Osteoblast (primary cell): ENCODE measurements at regions not wholly inside any gene's neighbourhood (a gene's known extent, or its start where the extent isn't known, plus 50 kb on each side); places are given as distances from the start of the nearest gene placed in this dataset.

Experiments
- DNase-seq: peaks from one replicate; pipeline ENCODE4 v3.0.0; 2011; ENCODE audit warnings: low spot score, mixed read lengths; ENCODE audit not compliant: insufficient read length; ENCODE audit errors: missing footprints
- H2AFZ ChIP-seq: 2 replicates; pipeline ENCODE4 v1.6.0; 2011; ENCODE audit warnings: mild to moderate bottlenecking, low read length
- H3K27ac ChIP-seq: 2 replicates; pipeline ENCODE4 v1.5.1; 2011; ENCODE audit warnings: mild to moderate bottlenecking, low read depth, low read length, moderate library complexity
- H3K27me3 ChIP-seq: 2 replicates; pipeline ENCODE4 v1.6.0; 2012; ENCODE audit warnings: mild to moderate bottlenecking, control low read depth, inconsistent platforms, low read length, moderate library complexity; ENCODE audit not compliant: insufficient read depth
- H3K36me3 ChIP-seq: 2 replicates; pipeline ENCODE4 v1.5.1; 2011; ENCODE audit warnings: mild to moderate bottlenecking, low read length, control low read depth, moderate library complexity; ENCODE audit not compliant: insufficient read depth
- H3K4me1 ChIP-seq: 2 replicates; pipeline ENCODE4 v1.5.1; 2011; ENCODE audit warnings: mild to moderate bottlenecking, low read length, control low read depth, moderate library complexity; ENCODE audit not compliant: insufficient read depth
- H3K4me2 ChIP-seq: 2 replicates; pipeline ENCODE4 v1.6.0; 2011; ENCODE audit warnings: mild to moderate bottlenecking, low read length; ENCODE audit not compliant: insufficient read depth
- H3K4me3 ChIP-seq: fragments of 200-600 bp; sonication (generic); 3 replicates; pipeline ENCODE4 v1.5.1; 2012; ENCODE audit warnings: mild to moderate bottlenecking, low read length, inconsistent platforms; ENCODE audit not compliant: insufficient read depth
- H3K79me2 ChIP-seq: 2 replicates; pipeline ENCODE4 v1.6.0; 2012; ENCODE audit warnings: mild to moderate bottlenecking, low read length, control low read depth, inconsistent platforms; ENCODE audit not compliant: insufficient read depth
- H3K9me3 ChIP-seq: 2 replicates; pipeline ENCODE4 v1.5.1; 2011; ENCODE audit warnings: low read depth, low read length, control low read depth
- H4K20me1 ChIP-seq: 2 replicates; pipeline ENCODE4 v1.6.0; 2012; ENCODE audit warnings: mild to moderate bottlenecking, low read length, control low read depth; ENCODE audit not compliant: insufficient read depth
- TF ChIP-seq, protein P1 (sequence below): IDR thresholded peaks from 2 replicates; pipeline ENCODE4 v1.5.1; 2011; ENCODE audit warnings: mild to moderate bottlenecking, low read depth, low read length, moderate library complexity; ENCODE audit errors: extremely low read depth

DNA sequence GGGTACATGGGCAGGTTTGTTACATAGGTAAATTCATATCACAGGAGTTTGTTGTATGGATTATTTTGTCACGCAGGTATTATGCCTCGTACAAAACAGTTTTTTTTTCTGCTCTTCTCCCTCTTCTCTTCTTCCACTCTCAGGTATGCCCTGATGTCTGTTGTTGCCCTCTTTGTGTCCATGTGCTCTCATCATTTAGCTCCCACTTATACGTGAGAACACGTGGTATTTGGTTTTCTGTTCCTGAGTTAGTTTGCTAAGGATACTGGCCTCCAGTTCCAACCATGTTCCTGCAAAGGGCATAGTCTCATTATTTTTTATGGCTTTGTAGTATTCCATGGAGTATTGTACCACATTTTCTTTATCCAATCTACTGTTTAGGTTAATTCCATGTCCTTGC, 65.7 kb downstream of the UNC5CL start:
- Histone ChIP-seq H3K9me3 (no peaks in the 10 kb centered on the region), H2AFZ (no peak overlapping the region), H3K79me2 (no peaks in the 10 kb centered on the region), H4K20me1 (no peaks in the 10 kb centered on the region), H3K4me2 (no peak overlapping the region), H3K27me3 (peaks cover 17% of the 10 kb centered on the region), H3K36me3 (no peaks in the 10 kb centered on the region), H3K4me3 (no peak overlapping the region), H3K4me1 (no peaks in the 10 kb centered on the region), H3K27ac (no peak overlapping the region)
- TF ChIP-seq, protein P1, sequence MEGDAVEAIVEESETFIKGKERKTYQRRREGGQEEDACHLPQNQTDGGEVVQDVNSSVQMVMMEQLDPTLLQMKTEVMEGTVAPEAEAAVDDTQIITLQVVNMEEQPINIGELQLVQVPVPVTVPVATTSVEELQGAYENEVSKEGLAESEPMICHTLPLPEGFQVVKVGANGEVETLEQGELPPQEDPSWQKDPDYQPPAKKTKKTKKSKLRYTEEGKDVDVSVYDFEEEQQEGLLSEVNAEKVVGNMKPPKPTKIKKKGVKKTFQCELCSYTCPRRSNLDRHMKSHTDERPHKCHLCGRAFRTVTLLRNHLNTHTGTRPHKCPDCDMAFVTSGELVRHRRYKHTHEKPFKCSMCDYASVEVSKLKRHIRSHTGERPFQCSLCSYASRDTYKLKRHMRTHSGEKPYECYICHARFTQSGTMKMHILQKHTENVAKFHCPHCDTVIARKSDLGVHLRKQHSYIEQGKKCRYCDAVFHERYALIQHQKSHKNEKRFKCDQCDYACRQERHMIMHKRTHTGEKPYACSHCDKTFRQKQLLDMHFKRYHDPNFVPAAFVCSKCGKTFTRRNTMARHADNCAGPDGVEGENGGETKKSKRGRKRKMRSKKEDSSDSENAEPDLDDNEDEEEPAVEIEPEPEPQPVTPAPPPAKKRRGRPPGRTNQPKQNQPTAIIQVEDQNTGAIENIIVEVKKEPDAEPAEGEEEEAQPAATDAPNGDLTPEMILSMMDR = no peak
- DNase-seq = no peak

DNA sequence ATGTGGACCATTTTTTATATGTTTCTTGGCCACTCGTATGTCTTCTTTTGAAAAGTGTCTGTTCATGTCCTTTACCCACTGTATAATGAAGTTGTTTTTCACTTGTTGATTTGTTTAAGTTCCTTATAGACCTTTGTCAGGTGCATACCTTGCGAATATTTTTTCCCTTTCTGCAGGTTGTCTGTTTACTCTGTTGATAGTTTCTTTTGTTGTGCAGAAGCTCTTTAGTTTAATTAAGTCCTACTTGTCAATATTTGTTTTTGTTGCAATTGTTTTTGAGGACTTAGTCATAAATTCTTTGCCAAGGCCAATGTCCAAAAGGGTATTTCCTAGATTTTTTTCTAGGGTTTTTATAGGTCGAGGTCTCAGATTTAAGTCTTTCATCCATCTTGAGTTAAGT, 66.2 kb downstream of the UNC5CL start:
- no peak for DNase-seq
- H3K36me3 ChIP-seq = no peaks in the 10 kb centered on the region
- no peak overlapping the region for H2AFZ ChIP-seq
- peaks cover 17% of the 10 kb centered on the region for H3K27me3 ChIP-seq
- H3K79me2 ChIP-seq = no peaks in the 10 kb centered on the region
- H3K27ac ChIP-seq = no peak overlapping the region
- no peak overlapping the region for H3K4me3 ChIP-seq
- H3K9me3 ChIP-seq = no peaks in the 10 kb centered on the region
- no peak overlapping the region for H3K4me2 ChIP-seq
- no peaks in the 10 kb centered on the region for H3K4me1 ChIP-seq
- no peaks in the 10 kb centered on the region for H4K20me1 ChIP-seq
- TF ChIP-seq, protein P1 = no peak

DNA sequence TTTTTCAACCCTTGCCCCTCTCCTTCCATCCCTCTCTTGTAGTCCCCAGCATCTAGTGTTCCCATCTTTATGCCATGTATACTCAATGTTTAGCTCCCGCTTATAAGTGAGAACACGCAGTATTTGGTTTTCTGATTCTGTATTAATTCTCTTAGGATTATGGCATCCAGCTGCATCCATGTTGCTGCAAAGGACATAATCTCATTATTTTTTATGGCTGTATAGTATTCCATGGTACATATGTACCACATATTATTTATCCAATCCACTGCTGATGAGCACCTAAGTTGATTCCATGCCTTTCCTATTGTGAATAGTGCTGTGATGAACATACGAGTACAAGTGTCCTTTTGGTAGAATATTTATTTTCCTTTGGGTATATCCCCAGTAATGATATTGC, 66.8 kb downstream of the UNC5CL start:
- no peaks in the 10 kb centered on the region for H3K9me3 ChIP-seq
- TF ChIP-seq, protein P1 = no peak
- no peaks in the 10 kb centered on the region for H3K79me2 ChIP-seq
- no peak overlapping the region for H3K4me2 ChIP-seq
- H4K20me1 ChIP-seq = no peaks in the 10 kb centered on the region
- no peaks in the 10 kb centered on the region for H3K4me1 ChIP-seq
- no peak overlapping the region for H3K27ac ChIP-seq
- DNase-seq = no peak
- no peak overlapping the region for H2AFZ ChIP-seq
- H3K27me3 ChIP-seq = peaks cover 15% of the 10 kb centered on the region
- H3K4me3 ChIP-seq = no peak overlapping the region
- no peaks in the 10 kb centered on the region for H3K36me3 ChIP-seq

- Histone ChIP-seq H3K27ac (no peak overlapping the region), H4K20me1 (no peaks in the 10 kb centered on the region), H3K4me3 (no peak overlapping the region), H3K79me2 (no peaks in the 10 kb centered on the region), H3K9me3 (no peaks in the 10 kb centered on the region), H3K36me3 (no peaks in the 10 kb centered on the region), H3K4me1 (no peaks in the 10 kb centered on the region), H3K4me2 (no peak overlapping the region), H2AFZ (no peak overlapping the region), H3K27me3 (peaks cover 7% of the 10 kb centered on the region)
- DNase-seq = no peak
- TF ChIP-seq, protein P1 = no peak
These were observed 70.3 kb downstream of the UNC5CL start for GRCh38 chr6:40968620-40969164.
